ENCODE measurements at regions not wholly inside any gene's neighbourhood (a gene's known extent, or its start where the extent isn't known, plus 50 kb on each side); places are given as distances from the start of the nearest gene placed in this dataset.

DNA sequence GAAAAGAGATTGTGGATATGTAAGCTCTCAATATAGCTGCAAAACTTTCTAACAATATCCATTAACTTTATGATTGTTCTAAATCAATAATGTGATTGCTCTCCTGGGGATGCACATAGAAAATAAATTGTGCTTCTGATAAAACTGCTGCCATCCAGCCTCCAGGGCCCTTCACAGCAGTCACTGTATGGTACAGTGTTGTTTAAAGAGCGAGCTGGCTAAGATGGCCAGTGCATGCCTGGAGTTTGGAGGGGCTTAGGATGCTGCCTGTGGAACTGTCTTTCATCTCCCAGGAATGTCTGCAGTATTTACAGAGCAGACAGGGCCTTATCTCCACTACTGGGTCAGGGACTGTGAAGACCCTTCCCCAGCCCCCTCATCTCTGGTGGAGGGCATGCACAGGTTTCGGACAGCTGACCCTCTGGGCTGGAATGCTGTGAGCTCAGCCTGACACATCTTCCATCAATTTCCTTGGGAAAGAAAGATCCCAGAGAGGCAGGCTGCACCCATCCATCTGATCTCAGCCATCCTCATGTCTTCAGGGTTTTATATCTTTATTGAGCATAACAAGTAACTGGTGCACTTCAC is 137.0 kb downstream of the PLPP3 start:
- DNase-seq (ENCODE audit: low spot score), result no peak

DNA sequence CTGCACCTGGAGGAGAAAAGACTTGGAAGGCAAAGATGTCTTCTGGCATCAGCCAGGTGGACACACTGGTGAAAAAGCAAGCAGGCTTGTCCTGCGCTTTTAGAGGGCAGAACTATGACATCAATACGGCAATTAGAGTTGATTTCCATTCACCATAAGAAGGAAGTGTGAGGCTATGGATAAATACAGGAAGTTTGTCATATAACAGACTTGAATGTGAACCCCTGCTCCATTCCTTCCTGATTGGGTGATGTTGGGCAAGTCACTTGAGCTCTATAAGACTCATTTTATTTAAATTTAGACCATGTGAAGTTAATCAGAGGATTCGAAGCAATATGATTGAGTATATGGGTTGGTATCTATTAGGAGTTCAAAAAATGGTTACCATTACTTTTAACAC is 137.8 kb downstream of the PLPP3 start:
- DNase-seq (ENCODE audit: low spot score), result no peak

DNA sequence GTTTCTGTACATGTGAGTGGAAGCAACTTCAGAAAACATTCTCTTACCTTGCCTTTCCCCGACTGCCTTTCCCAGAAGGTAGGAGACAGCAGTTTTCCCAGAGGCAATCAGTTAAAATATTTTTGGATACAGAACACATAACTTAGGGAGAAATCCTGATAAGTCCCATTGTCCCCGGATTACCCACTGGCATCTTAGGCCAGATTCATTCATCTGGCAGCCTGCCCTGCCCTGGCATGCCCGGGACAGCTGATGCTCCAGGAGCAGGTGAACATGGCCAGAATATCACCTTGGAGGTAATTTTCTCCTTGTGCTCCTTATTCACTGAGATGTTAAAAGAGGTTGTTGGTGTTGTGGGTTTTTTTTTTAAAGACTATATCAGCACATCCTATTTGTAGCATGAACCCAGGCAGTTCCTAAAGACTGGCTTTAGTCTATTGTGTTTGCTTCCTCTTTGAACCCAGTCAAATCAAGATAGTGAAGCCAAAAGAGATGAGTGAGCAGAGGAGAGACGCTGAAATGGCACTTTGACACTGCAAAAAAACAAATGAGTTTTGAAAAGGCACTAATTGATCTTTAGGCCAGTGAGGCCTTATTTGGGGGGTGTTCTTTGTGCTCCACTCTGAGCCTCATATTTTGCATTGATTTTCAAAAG is 139.6 kb downstream of the PLPP3 start:
- no peak for DNase-seq (ENCODE audit: low spot score)

DNA sequence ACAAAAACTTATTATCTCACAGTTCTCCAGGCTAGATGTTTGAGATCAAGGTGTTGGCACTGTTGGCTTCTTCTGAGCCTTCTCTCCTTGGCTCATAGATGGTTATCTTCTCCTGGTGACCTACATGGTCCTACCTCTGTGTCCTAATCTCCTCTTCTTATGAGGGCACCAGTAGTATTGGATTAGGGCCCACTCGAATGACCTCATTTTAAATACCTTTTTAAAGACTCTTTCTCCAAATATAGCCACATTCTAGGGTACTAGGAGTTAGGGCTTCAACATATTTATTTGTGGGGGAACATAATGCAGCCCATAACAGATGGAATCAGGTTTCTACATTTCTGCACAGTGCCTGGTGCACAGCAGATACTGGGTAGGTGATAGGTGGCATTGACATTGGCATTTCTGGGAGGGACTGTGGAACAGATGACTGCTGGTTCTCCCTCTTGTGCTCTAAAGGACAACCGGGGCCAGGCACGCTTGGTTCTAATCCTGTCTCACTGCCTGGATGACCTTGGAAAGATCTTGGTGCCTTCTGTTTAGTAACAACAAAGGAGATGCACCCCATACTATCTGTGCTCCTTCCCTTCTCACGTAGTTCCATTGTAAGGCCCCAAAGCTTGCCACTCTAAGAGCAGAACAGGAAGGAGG is 140.3 kb downstream of the PLPP3 start:
- no peak for DNase-seq (ENCODE audit: low spot score)

DNA sequence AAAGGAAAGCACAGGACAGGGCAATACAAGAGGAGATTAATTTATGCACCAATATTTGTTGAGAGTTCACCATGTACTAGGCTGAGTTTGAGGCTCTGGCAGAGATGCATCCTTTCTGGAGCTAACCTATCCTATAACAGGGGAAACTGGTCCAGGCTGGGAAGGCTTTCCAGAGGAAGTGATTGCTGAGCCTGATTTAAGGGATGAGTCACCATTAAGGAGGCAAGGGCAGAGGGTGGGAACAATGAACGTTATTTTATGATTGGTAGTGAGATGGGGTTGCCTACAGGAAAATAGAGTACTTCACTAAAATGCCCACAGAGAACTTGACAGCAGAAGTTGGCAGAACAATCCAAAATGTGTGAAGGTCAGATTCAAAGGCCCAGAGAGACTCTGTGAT is 141.4 kb downstream of the PLPP3 start:
- no peak for DNase-seq (ENCODE audit: low spot score)

DNA sequence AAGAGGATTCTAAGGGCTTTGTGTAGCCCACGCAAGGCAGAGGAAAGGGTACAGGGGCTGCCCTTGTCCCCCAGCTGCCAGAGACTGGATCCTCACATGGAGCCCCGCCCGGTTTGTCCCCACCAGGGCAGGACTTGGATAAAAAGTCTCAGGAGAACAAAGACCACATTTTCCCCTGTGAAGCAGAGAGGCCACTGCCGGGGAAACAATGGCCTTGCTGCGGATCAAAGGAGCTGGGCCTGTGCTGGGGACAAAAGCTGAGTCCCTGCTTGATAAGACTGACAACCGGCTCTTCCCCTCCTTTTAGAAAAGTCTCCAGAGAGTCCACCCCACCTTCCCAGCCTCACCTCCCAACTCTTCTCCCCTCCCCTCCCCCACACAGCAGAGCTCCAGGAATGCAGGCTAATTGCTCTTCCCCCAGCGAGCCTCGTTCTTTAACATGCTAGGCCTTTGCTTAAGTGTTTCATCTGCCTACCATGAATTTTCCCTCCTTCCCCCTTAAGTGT is 142.4 kb downstream of the PLPP3 start:
- no peak for DNase-seq (ENCODE audit: low spot score)

DNA sequence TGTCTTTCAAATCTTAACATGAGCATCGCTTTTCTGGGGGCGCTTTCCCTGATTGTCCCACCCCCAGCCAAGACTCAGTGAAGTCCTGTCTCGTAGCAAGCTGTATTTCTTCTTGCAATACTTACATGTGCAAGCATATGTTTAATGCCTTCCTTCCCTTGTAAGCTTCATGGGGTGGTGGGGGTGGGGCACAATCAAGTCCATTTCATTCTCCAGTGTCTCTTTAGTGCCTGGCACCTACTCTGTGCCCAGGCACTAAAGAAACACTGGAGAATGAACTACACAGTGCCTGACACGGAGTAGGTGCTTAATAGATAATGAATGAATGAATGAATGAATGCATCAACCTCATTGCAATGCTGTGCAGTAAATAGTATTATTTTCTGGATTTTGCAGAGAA is 143.1 kb downstream of the PLPP3 start:
- no peak for DNase-seq (ENCODE audit: low spot score)

DNA sequence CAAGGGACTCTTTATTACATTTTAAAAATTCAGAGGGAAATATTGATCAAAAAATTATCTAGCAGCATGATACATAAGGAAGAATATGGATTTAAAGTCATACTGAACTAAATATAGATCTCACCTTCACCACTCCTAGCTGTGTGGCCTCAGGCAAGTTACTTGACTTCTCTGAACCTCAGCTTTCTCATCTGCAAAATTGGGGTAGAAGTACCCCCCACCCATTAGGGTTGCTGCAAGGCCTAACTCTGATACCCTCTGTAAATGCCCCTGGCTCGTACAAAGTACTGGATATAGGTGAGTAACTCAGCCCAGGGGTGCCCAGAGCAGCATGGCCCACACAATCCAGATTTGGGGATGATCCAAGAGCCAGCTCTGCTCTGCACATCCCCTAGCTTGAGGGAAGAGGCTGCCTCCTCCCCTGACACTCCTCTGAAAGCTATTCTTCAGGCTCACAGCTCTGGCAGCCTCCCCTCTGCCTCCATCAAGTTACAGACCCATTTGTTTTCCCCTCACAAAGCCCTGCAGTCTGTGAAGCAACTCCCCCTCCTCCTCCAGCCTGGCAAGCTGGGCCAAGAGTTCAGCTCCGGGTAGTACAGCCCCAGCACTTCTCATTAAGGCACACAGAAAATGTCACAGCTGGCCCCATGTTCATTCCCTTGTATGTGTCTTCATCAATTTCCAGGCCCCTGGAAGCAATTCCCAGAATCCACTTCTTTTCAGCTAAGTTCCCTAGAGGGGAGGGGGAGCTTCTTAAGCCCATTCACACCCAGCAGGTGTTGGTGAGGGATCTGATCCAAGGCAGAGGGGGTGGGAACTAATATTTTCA is 143.7 kb downstream of the PLPP3 start:
- no peak for DNase-seq (ENCODE audit: low spot score)

DNA sequence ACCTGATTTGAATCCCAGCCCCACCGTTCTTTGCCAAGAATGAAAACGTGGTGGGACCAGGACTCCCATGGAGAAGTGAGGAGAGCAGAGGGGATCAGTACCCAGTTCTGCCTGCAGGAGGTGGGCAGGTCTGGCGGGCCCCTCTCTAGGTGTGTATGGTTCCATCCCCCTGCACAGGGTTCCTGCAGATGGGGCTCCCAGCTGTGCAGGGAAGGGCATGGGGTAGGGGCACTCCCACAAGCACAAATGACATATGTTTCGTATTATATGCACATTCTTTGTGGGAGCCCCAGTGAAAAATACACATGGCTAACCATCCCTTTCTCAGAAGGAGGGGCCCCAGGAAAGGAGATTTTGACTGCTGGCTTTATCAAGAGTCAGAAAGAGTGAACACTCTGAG is 144.6 kb downstream of the PLPP3 start:
- DNase-seq (ENCODE audit: low spot score), result no peak

DNA sequence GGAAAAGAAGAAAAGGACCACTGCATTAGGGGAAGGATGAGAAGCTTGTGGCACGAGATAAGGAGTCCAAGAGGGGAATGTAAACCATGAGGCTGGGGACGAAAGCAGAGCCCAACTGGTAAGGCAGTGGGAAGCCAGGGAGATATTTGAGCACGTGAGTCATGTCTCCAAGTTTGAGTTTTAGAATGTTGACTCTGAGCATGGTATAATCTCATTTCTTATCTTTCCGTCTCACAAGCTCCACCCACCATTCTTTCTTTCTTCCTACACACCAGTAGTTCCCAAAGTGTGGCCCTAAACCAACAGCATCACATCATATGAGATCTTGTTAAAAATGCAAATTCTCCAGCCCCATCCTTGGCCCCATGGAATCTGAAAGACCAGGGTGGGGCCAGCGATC is 145.3 kb downstream of the PLPP3 start:
- DNase-seq (ENCODE audit: low spot score), result no peak

DNA sequence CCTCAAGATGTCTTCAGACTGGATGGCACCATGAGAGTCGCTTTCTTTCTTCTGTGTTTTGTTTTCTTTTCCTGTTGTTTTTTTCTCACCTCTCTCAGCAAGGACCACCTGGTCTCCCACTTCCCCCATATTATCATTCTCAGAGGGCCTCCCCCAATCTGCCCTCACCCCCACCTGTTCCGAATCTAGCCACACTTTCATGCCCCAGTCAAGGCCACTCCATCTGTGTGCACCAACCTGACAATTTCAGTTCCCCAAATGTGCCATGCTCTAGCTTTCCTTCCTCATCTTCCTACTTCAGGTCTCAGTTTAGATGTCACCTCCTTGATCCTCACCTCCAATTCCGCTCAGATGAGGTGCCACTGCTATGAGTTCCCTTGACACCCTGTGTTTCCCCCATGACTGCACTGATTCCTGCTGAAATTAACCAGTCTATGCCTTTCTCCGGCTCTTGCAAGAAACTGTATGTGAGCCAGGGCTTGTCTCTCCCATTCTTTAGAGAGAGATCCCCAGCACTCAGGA is 146.2 kb downstream of the PLPP3 start:
- no peak for DNase-seq (ENCODE audit: low spot score)

DNA sequence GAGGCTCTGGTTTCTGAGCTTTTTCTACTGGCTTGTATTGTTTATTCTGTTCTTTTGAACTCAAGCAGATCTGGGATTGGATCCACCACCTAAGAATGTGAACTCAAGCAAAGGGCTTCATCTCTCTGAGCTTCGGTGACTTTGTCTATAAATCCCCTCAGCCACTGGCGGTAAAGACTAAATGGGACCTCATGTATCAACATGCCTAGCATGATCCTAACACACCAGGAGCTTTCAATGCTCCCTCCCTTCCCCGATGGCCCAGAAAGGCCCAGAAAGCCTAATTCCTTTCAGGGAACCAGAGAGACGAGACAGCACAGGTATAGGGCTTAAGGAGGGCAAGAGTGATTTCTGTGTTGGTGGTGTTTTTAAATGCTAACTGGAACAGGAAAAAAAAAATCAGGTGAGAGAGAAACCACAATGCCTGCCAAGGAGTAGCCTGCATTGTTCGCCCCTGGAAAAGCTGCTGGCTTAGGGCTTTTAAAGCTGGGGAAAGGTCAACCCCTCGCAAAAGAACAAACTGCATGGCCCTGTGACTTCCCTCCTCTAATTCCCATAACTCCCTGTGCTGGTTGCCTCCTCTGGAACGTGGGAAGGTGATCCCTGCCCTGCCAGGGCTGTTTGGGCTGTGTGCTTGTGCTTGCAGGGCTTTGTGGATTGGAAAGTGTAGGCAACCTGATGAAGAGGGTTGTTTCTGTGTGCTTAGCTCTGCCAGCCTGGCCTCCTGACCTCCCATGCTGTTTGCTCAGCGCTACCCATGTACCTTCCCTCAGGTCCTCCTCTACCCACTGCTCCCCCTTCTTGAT is 147.0 kb downstream of the PLPP3 start:
- no peak for DNase-seq (ENCODE audit: low spot score)

DNA sequence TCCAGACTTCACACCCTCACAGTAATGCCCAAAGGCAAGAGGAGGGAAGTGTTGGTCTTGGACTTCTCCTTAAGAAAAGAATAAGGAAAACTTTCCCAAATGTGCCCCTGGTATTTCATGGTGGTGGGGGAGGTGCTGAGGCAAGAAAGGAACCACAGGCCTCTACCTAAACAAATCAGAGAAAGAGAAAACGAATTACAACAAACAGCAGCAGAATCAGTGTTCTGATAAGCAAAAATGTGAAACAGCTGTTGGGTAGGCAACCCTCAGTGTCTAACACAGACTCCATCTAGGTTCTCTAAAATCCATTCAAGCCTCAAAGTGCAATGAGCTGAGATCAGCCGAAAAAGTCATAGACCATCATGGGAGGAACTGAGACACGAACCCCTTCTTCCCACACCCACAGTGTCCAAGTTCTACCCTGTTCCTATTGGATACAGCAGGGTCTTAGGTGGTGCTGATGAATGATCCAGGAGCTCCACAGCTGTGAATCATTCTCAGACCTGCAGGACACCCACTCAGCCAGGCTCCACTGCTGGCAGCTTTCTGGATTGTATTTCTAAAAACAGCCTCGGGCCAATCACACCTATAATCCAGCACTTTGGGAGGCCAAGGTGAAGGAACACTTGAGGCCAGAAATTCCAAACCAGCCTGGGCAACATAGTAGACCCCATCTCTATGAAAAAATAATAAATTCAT is 149.1 kb downstream of the PLPP3 start:
- DNase-seq (ENCODE audit: low spot score), result no peak

DNA sequence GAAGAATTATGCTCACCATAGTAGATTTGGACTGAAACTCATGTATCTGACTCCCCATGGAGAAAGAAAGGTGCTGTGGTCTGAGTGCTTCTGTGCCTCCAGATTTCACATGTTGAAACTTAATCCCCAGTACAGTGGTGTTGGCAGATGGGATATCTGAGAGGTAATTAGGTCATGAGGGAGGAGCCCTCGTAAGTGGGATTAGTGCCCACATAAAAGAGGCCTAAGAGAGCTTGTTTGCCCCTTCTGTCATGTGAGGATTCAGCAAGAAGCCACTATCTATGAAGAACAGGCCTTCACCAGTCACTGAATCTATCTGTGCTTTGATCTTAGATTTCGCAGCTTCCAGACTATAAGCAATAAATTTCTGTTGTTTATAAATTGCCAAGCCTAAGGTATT is 150.1 kb downstream of the PLPP3 start:
- DNase-seq (ENCODE audit: low spot score), result no peak

DNA sequence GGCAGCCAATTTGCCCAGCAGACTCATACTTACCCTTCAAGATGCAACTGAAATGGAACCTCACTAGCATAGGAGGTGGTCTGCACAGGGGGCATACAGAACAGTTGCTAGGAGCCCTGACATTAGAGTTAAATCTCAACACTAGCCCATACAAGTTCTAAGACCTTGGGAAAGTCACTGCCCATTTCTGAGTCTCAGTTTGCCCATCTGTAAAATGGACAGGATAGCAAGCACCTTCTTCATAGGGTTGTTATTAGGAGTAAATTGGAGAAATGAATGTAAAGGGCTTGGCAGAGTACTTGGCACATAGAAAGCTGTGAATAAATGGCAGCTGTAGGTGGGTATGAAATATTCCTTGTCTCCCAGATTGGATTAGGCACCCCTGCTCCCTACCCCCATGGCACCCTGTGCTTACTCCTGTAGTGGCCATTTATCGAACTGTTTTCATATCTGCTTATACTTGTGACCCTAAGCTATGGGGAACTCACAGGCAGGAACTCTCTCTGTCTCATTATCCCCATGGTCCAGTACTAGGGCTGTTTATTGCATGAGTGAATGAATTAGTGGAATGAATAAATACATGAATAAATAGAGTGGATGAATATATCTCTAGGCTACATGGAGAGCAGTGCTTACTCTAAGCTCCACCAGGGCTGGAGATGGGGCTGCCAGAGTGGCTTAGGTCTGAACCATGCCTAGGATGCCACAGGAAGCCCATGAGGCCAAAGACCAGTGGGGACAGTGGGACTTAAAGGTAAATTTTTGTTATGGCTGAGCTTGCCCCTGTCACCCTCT is 152.6 kb downstream of the PLPP3 start:
- DNase-seq (ENCODE audit: low spot score), result no peak

DNA sequence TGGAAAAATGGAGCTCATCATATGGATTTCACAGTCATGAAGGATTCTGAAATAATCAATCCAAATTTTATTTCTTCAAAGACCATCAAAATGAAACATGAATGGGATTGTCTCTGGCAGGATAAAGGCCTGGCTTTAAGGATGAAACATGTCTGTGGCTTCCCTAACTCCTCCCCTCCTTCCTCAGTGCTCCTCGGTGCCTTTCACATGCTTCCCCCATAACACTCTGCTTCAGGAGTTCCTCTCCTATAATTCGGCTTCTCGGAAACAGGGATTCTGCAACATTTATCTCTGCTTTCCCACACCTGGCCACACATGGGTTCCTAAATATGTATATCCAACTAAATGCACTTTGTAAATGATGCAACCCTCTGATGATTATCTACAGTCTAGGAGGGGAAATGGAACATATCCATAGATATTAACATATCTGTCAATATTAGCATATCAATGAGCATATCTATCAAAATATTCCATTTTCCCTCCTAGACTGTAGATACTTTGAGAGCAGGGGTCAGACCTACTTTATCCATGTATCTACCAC is 153.8 kb downstream of the PLPP3 start:
- DNase-seq (ENCODE audit: low spot score), result no peak

DNA sequence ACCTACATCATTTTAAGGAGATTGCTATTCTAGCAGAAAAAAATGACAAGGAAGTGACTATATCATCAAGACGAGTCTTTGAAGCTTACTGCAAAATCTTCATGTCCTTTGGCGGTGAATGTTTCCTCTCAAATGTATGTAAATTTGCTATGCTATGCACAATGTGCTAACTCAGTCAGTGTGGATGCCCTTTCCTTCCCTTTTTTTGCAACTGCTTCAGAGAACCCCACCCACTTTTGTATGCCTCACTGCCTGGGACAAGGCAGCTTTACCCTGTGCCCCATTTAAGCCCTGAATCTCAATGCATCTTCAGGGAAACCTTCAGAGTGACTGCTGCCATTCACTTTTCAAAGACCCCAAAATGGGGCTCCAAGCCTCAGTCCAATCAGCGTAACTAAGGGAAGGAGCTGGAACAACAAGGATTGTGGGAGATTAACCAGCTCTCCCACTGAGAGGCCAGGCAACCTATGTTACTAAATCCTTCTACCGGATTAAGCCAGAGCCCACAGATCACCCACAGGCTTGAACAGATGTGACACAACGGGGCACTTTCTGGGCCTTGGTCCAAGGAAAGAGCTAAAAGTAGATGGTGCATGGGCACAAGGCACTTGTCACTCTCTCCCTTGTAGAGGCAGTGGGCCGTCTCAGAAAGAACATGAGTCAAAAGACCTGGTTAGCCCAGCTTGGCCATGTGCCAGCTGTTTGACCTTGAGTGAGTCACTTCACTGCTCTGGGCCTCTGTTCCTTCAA is 154.4 kb downstream of the PLPP3 start:
- no peak for DNase-seq (ENCODE audit: low spot score)

DNA sequence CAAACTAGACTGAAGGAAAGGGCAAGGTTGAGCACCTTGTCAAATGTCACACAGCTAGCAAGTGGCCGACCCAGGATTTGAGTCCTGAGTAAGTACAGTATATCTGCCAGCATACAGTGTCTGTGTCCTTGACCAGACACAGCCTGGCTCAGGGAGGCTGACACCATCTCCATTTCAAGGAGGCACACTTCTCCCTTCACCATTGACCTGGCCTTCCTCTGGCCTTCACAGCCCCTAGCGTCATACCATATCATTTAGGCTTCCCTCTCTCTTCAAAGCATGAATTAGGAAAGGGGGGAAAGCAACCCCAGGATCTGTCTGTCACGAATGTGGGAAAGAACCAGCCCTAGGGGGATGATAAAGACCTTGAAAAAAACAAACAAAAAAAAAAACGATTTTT is 155.6 kb downstream of the PLPP3 start:
- no peak for DNase-seq (ENCODE audit: low spot score)

DNA sequence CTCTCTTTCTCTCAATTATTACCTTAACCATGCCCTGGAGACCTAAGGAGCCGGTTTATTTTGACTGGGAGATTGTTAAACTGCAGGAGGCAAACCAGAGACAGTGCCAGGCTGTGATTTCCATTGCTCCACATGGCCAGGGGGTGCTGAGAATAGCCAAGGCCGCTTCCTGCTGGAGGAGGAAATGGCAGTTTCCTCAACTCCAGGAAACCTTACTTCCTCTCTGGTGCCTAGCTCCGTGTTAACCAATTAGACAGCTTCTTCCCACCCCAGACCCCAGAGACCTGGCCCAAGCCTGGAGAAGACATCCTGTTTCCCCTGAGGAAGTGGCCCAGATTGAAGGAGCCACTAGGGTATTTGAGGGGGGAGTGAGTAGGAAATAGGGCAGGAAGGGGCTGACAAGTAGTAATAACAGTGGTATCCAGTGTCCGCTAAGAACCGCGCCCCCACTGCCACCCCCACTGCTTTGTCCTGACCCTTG is 161.2 kb downstream of the PLPP3 start:
- no peak for DNase-seq (ENCODE audit: low spot score)
